GM12872 (cell line): ENCODE measurements at regions not wholly inside any gene's neighbourhood (a gene's known extent, or its start where the extent isn't known, plus 50 kb on each side); places are given as distances from the start of the nearest gene placed in this dataset.

Experiments
- TF ChIP-seq, protein P1 (sequence below): IDR thresholded peaks from 3 replicates; pipeline ENCODE4 v1.5.1; 2011; ENCODE audit warnings: low read depth, mild to moderate bottlenecking, low read length, moderate library complexity; ENCODE audit not compliant: insufficient read depth

DNA sequence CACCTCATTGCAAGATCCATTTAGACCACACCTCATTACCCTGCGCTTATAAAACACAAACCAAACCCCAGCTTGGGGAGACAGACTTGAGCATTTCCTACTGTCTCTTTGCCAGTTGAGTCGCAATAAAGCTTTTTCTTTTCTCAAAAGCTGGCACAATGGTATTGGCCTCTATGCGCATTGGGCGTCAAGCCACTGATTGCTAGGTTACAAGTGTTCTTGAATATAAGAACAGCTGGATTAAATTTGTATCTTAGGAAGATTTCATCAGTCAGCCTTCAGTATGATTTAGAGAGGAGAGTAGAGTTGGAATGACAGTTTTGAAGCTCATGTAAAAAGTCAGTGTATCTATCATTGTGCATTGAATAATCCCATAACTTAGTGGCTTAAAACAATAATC is 84.9 kb upstream of the RAB4A start:
- TF ChIP-seq, protein P1, sequence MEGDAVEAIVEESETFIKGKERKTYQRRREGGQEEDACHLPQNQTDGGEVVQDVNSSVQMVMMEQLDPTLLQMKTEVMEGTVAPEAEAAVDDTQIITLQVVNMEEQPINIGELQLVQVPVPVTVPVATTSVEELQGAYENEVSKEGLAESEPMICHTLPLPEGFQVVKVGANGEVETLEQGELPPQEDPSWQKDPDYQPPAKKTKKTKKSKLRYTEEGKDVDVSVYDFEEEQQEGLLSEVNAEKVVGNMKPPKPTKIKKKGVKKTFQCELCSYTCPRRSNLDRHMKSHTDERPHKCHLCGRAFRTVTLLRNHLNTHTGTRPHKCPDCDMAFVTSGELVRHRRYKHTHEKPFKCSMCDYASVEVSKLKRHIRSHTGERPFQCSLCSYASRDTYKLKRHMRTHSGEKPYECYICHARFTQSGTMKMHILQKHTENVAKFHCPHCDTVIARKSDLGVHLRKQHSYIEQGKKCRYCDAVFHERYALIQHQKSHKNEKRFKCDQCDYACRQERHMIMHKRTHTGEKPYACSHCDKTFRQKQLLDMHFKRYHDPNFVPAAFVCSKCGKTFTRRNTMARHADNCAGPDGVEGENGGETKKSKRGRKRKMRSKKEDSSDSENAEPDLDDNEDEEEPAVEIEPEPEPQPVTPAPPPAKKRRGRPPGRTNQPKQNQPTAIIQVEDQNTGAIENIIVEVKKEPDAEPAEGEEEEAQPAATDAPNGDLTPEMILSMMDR, result no peak

DNA sequence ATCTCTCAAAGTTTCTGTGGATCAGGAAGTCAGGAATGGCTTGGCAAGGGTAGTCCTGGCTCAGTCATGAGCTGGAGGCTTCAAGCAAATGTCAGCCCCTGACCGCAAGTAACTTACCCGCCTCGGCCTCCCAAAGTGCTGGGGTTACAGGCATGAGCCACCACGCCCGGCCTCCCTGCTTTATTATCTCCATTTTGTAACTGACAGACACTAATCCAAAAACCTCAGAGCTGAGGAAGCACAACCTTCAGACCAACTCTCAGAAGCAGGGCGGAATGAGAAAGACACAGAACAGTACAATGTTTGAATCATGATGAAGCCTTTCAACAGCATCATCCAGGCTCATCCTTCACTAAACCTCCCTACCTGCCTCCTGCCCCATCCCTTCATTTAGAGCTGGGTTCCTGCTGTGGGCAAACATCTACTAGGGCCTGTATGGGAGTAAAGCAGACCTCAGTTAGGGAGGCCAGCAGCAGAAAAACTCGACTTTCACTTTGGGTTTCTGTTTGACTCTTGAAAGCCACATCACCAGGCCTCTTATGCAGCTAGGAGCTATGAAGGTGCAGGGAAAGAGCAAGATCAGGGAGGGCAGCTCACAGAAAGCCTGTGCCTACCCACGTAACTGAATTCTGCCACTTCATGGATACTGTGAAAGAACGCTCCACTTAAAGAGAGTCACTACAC is 84.4 kb upstream of the RAB4A start:
- TF ChIP-seq, protein P1, result no peak

DNA sequence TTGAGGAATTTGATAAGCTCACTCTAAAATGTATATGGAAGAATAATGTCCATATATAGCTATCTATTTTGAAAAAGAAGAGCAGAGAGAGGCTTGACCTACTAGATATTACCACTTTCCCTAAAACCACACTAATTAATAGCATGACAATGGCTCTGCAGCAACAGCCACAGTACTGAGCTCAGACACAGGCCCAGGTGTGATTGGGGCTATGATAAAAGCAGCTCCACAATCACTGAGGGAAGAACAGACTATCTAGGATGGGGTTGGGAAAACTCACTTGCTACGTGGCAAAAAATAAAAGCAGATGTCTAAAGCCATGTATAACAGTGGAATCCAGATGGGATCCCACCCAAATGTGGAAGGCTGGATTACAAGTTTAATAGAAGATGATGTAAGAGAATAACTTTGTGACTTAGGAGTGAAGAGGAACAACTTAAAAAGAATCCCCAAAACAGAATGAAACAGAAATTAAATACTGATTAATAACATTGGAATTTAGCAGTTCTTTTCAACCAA is 80.8 kb upstream of the RAB4A start:
- TF ChIP-seq, protein P1, result no peak

DNA sequence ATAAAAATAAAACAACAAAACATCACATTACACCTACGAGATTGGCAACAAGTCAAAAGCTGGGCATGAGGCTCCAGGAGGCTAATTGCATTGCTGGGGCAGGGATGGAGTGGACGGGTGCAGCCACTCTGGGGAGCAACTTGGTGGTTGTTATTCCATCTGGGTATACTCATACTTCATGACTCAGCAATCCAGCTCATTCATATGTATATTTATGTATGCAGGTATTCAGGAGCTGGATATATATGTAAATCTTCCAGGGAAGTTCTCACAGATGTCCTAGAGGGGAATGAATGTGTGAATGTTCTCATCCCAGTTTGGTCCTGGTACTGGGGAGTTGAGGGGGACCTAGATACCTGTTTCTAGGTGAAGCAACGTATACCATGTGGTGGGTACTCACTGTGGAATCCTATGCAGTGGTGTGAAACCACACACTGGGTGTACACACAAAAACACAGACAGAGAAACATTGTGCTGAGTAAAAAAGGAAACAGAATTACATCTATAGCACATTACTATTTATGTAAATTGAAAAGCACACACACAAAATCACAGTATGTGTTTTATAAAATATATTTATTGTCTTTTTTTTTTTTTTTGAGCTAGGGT is 79.7 kb upstream of the RAB4A start:
- TF ChIP-seq, protein P1, result no peak

DNA sequence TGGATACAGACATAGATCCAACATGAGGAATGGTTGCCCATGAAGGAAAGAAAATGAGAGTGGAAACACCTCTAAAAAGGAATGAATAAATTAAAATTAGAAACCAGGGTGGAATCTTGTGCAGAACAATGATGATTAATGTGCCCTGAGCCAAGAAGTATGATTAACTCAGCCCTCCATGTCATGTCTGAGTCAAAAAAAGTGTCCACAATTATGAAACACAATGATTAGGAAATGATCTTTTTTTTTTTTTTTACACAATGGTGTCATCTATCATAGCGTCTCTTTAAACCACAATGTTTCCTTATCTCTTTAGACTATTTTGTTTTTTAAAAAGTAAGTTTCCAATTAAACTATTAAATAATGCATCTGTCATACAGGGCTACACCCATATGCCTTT is 78.9 kb upstream of the RAB4A start:
- TF ChIP-seq, protein P1, result no peak

DNA sequence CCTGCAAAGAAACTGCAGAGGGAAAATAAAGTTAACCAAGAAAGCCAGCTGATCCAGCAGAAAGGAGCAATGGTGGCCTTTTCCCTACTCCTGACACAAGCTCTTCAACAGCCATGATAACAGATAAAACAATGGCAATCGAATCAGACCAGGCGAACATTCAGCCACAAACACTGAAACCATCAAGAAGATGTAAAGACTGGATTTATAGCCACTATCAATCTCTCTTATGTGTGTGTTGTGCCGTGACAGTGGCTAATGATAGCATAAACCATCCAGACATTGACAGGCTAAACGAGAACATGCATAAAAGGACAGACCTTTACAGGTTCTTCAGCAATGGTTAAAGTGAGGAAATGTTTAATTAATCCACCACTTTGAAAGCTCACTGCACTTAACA is 78.1 kb upstream of the RAB4A start:
- TF ChIP-seq, protein P1, result no peak

DNA sequence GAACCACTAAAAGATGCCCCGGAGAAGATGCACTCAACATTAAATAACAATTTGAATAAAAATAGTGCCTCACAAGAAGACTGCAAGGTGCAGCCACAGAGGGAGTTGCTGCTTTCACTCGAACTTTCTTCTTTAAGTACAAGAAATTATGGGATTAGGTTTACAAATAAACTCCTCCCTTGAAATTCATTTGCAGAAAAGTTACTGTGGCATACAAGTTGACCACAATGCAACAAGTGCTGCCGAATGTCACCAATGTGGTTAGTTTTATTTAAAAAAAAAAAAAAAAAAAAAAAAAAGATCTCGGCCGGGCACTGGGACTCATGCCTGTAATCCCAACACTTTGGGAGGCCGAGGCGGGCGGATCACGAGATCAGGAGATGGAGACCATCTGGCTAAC is 76.8 kb upstream of the RAB4A start:
- TF ChIP-seq, protein P1, result no peak
